Osteoblast (primary cell): ENCODE measurements at regions not wholly inside any gene's neighbourhood (a gene's known extent, or its start where the extent isn't known, plus 50 kb on each side); places are given as distances from the start of the nearest gene placed in this dataset.

Experiments used
- DNase-seq: peaks from one replicate; pipeline ENCODE4 v3.0.0; 2011; ENCODE audit warnings: low spot score, mixed read lengths; ENCODE audit not compliant: insufficient read length; ENCODE audit errors: missing footprints
- H2AFZ ChIP-seq: 2 replicates; pipeline ENCODE4 v1.6.0; 2011; ENCODE audit warnings: mild to moderate bottlenecking, low read length
- H3K27ac ChIP-seq: 2 replicates; pipeline ENCODE4 v1.5.1; 2011; ENCODE audit warnings: mild to moderate bottlenecking, low read depth, low read length, moderate library complexity
- H3K27me3 ChIP-seq: 2 replicates; pipeline ENCODE4 v1.6.0; 2012; ENCODE audit warnings: mild to moderate bottlenecking, control low read depth, inconsistent platforms, low read length, moderate library complexity; ENCODE audit not compliant: insufficient read depth
- H3K36me3 ChIP-seq: 2 replicates; pipeline ENCODE4 v1.5.1; 2011; ENCODE audit warnings: mild to moderate bottlenecking, low read length, control low read depth, moderate library complexity; ENCODE audit not compliant: insufficient read depth
- H3K4me1 ChIP-seq: 2 replicates; pipeline ENCODE4 v1.5.1; 2011; ENCODE audit warnings: mild to moderate bottlenecking, low read length, control low read depth, moderate library complexity; ENCODE audit not compliant: insufficient read depth
- H3K4me2 ChIP-seq: 2 replicates; pipeline ENCODE4 v1.6.0; 2011; ENCODE audit warnings: mild to moderate bottlenecking, low read length; ENCODE audit not compliant: insufficient read depth
- H3K4me3 ChIP-seq: fragments of 200-600 bp; sonication (generic); 3 replicates; pipeline ENCODE4 v1.5.1; 2012; ENCODE audit warnings: mild to moderate bottlenecking, low read length, inconsistent platforms; ENCODE audit not compliant: insufficient read depth
- H3K79me2 ChIP-seq: 2 replicates; pipeline ENCODE4 v1.6.0; 2012; ENCODE audit warnings: mild to moderate bottlenecking, low read length, control low read depth, inconsistent platforms; ENCODE audit not compliant: insufficient read depth
- H3K9me3 ChIP-seq: 2 replicates; pipeline ENCODE4 v1.5.1; 2011; ENCODE audit warnings: low read depth, low read length, control low read depth
- H4K20me1 ChIP-seq: 2 replicates; pipeline ENCODE4 v1.6.0; 2012; ENCODE audit warnings: mild to moderate bottlenecking, low read length, control low read depth; ENCODE audit not compliant: insufficient read depth
- CTCF ChIP-seq: IDR thresholded peaks from 2 replicates; pipeline ENCODE4 v1.5.1; 2011; ENCODE audit warnings: mild to moderate bottlenecking, low read depth, low read length, moderate library complexity; ENCODE audit errors: extremely low read depth

GRCh38 chr1:30417701-30418046 is 305.7 kb downstream of the MATN1 start:
- Histone ChIP-seq H3K79me2 (no peaks in the 10 kb centered on the region), H2AFZ (no peak overlapping the region), H3K4me2 (no peak overlapping the region), H3K9me3 (no peaks in the 10 kb centered on the region), H3K27ac (no peak overlapping the region), H3K36me3 (no peaks in the 10 kb centered on the region), H3K27me3 (peaks cover 3% of the 10 kb centered on the region), H3K4me3 (no peak overlapping the region), H4K20me1 (no peaks in the 10 kb centered on the region), H3K4me1 (no peaks in the 10 kb centered on the region)
- TF ChIP-seq CTCF = no peak
- DNase-seq = no peak

GRCh38 chr1:30417001-30417700 is 306.2 kb downstream of the MATN1 start:
- H3K27ac ChIP-seq = no peak overlapping the region
- no peak overlapping the region for H2AFZ ChIP-seq
- H3K4me3 ChIP-seq = no peak overlapping the region
- no peak for DNase-seq
- no peak overlapping the region for H3K4me2 ChIP-seq
- no peak for TF ChIP-seq CTCF
- no peaks in the 10 kb centered on the region for H3K4me1 ChIP-seq
- H3K27me3 ChIP-seq = peaks cover 3% of the 10 kb centered on the region
- H4K20me1 ChIP-seq = no peaks in the 10 kb centered on the region
- no peaks in the 10 kb centered on the region for H3K36me3 ChIP-seq
- H3K79me2 ChIP-seq = no peaks in the 10 kb centered on the region
- no peaks in the 10 kb centered on the region for H3K9me3 ChIP-seq

- Histone ChIP-seq H3K4me1 (no peaks in the 10 kb centered on the region), H3K79me2 (no peaks in the 10 kb centered on the region), H3K36me3 (no peaks in the 10 kb centered on the region), H3K9me3 (no peaks in the 10 kb centered on the region), H3K27ac (no peak overlapping the region), H3K27me3 (peaks cover 4% of the 10 kb centered on the region), H2AFZ (no peak overlapping the region), H4K20me1 (no peaks in the 10 kb centered on the region), H3K4me2 (no peak overlapping the region), H3K4me3 (no peak overlapping the region)
- TF ChIP-seq CTCF = no peak
- DNase-seq = no peak
These were observed 307.1 kb downstream of the MATN1 start for GRCh38 chr1:30416221-30416820.

GRCh38 chr1:30415171-30415940 is 308.0 kb downstream of the MATN1 start:
- H3K4me2 ChIP-seq = no peak overlapping the region
- H3K4me1 ChIP-seq = no peaks in the 10 kb centered on the region
- H3K79me2 ChIP-seq = no peaks in the 10 kb centered on the region
- no peak overlapping the region for H3K27ac ChIP-seq
- H3K36me3 ChIP-seq = no peaks in the 10 kb centered on the region
- TF ChIP-seq CTCF = no peak
- peaks cover 7% of the 10 kb centered on the region for H3K27me3 ChIP-seq
- no peaks in the 10 kb centered on the region for H3K9me3 ChIP-seq
- no peak overlapping the region for H2AFZ ChIP-seq
- no peak overlapping the region for H3K4me3 ChIP-seq
- DNase-seq = no peak
- no peaks in the 10 kb centered on the region for H4K20me1 ChIP-seq
